Mesodermal cell (in vitro differentiated cells): ENCODE measurements at regions not wholly inside any gene's neighbourhood (a gene's known extent, or its start where the extent isn't known, plus 50 kb on each side); places are given as distances from the start of the nearest gene placed in this dataset.
A peak's percentile ranks its signal among the peaks of the same experiment; 100 is the strongest.

ENCODE experiments used
- H3K27ac ChIP-seq: 2 replicates; pipeline ENCODE4 v1.7.0; 2013; ENCODE audit warnings: mild to moderate bottlenecking, low read depth, low read length, moderate library complexity; ENCODE audit not compliant: severe bottlenecking
- H3K36me3 ChIP-seq: 2 replicates; pipeline ENCODE4 v1.7.1; 2013; ENCODE audit warnings: mild to moderate bottlenecking, low read length, moderate library complexity; ENCODE audit not compliant: control insufficient read depth, insufficient read depth
- H3K4me1 ChIP-seq: one replicate; pipeline ENCODE4 v1.7.1; 2013; ENCODE audit warnings: mild to moderate bottlenecking, low read length; ENCODE audit not compliant: insufficient read depth, control insufficient read depth, poor library complexity, severe bottlenecking
- H3K4me3 ChIP-seq: 2 replicates; pipeline ENCODE4 v1.7.0; 2013; ENCODE audit warnings: low read length, control low read depth, mild to moderate bottlenecking; ENCODE audit not compliant: insufficient read depth, poor library complexity, severe bottlenecking; ENCODE audit errors: extremely low read depth
- H3K9me3 ChIP-seq: 2 replicates; pipeline ENCODE4 v1.7.1; 2013; ENCODE audit warnings: mild to moderate bottlenecking, low read length, moderate library complexity; ENCODE audit not compliant: control insufficient read depth
- WGBS, 2 experiments: methylation state at CpG; one replicate each; pipeline ENCODE4 v1.1.5; 2013; ENCODE audit warnings: missing lambda C conversion rate in 2 of 2; ENCODE audit not compliant: insufficient coverage in 2 of 2; 5-methylcytosine and 5-hydroxymethylcytosine counted together

- Histone ChIP-seq H3K27ac (no peak overlapping the region), H3K4me1 (peaks cover 13% of the 10 kb centered on the region), H3K36me3 (no peaks in the 10 kb centered on the region), H3K9me3 (no peaks in the 10 kb centered on the region), H3K4me3 (no peak overlapping the region)
- WGBS, 2 experiments: 84 to 90% methylated on average over 13 to 15 of the region's 15 CpGs
Observed at GRCh38 chr10:3861795-3862194, 76.8 kb upstream of the KLF6 start.

GRCh38 chr10:3858051-3858845 lies 73.2 kb upstream of the KLF6 start:
- H3K4me1 ChIP-seq: peaks cover 21% of the 10 kb centered on the region
- no peaks in the 10 kb centered on the region for H3K36me3 ChIP-seq
- H3K27ac ChIP-seq: no peak overlapping the region
- H3K9me3 ChIP-seq: no peaks in the 10 kb centered on the region
- no peak overlapping the region for H3K4me3 ChIP-seq
- WGBS, 2 experiments: 87 to 93% methylated on average over 10 to 11 of the region's 12 CpGs

- no peak overlapping the region for H3K27ac ChIP-seq
- 85 to 87% methylated on average over 6 to 8 of the region's 8 CpGs for WGBS, 2 experiments
Observed at GRCh38 chr10:3857318-3857717, 72.3 kb upstream of the KLF6 start.

GRCh38 chr10:3856593-3856992 lies 71.6 kb upstream of the KLF6 start:
- H3K27ac ChIP-seq: no peak overlapping the region
- H3K4me1 ChIP-seq: peaks cover 25% of the 10 kb centered on the region
- H3K4me3 ChIP-seq: no peak overlapping the region
- 91 to 98% methylated on average over 4 of the region's 7 CpGs for WGBS, 2 experiments
- no peaks in the 10 kb centered on the region for H3K9me3 ChIP-seq
- H3K36me3 ChIP-seq: no peaks in the 10 kb centered on the region

More at GRCh38 chr10:3857318-3857717, 72.3 kb upstream of the KLF6 start:
- Histone ChIP-seq H3K9me3 (no peaks in the 10 kb centered on the region), H3K36me3 (no peaks in the 10 kb centered on the region), H3K4me3 (no peak overlapping the region), H3K4me1 (peaks cover 29% of the 10 kb centered on the region)

GRCh38 chr10:3853547-3854303 lies 68.7 kb upstream of the KLF6 start:
- peak overlapping the region; percentile 80 for H3K27ac ChIP-seq
- WGBS, 2 experiments: 81 to 86% methylated on average over 6 to 9 of the region's 11 CpGs

GRCh38 chr10:3853016-3853415 lies 68.0 kb upstream of the KLF6 start:
- Histone ChIP-seq H3K27ac (peak overlapping the region; percentile 80), H3K4me3 (no peak overlapping the region), H3K36me3 (no peaks in the 10 kb centered on the region), H3K4me1 (peaks cover 29% of the 10 kb centered on the region), H3K9me3 (no peaks in the 10 kb centered on the region)
- WGBS, 2 experiments: 85 to 90% methylated on average over 7 of the region's 10 CpGs

More at GRCh38 chr10:3853547-3854303, 68.7 kb upstream of the KLF6 start:
- Histone ChIP-seq H3K4me3 (no peak overlapping the region), H3K9me3 (no peaks in the 10 kb centered on the region), H3K36me3 (no peaks in the 10 kb centered on the region), H3K4me1 (peaks cover 29% of the 10 kb centered on the region)

- no peaks in the 10 kb centered on the region for H3K36me3 ChIP-seq
- H3K27ac ChIP-seq: peak overlapping the region; percentile 80
- H3K9me3 ChIP-seq: no peaks in the 10 kb centered on the region
- H3K4me1 ChIP-seq: peaks cover 29% of the 10 kb centered on the region
- no peak overlapping the region for H3K4me3 ChIP-seq
- WGBS, 2 experiments: 43 to 45% methylated on average over 1 to 2 of the region's 10 CpGs
Observed at GRCh38 chr10:3852147-3852904, 67.3 kb upstream of the KLF6 start.

- no peaks in the 10 kb centered on the region for H3K36me3 ChIP-seq
- H3K4me1 ChIP-seq: peaks cover 29% of the 10 kb centered on the region
- H3K27ac ChIP-seq: peak overlapping the region; percentile 80
- 88 to 95% methylated on average over 4 to 6 of the region's 9 CpGs for WGBS, 2 experiments
- no peaks in the 10 kb centered on the region for H3K9me3 ChIP-seq
- no peak overlapping the region for H3K4me3 ChIP-seq
Observed at GRCh38 chr10:3850999-3851937, 66.3 kb upstream of the KLF6 start.

- H3K36me3 ChIP-seq: no peaks in the 10 kb centered on the region
- H3K27ac ChIP-seq: no peak overlapping the region
- H3K4me3 ChIP-seq: no peak overlapping the region
- no peaks in the 10 kb centered on the region for H3K9me3 ChIP-seq
- 100% methylated on average over 2 of the region's 4 CpGs for WGBS, 2 experiments
- H3K4me1 ChIP-seq: peaks cover 28% of the 10 kb centered on the region
Observed at GRCh38 chr10:3848775-3849635, 64.0 kb upstream of the KLF6 start.
